B cell (primary cell): ENCODE measurements at regions not wholly inside any gene's neighbourhood (a gene's known extent, or its start where the extent isn't known, plus 50 kb on each side); places are given as distances from the start of the nearest gene placed in this dataset.

ENCODE experiments used
- ATAC-seq: fragments of 200-7000 bp; cut with Tn5 transposase; one replicate; pipeline ENCODE4 v1.10.0; 2021; ENCODE audit warnings: low read depth, mild to moderate bottlenecking, moderate number of reproducible peaks, moderate library complexity
- CTCF ChIA-PET: fragments of 350-600 bp; sonication (Branson Sonifier 250); formaldehyde crosslinking; loops from one replicate; lab custom pipeline; 2021; ENCODE audit warnings: antibody characterized with exemption, inconsistent platforms; lab: Charles Lee
- POLR2A ChIA-PET: fragments of 350-600 bp; sonication (Branson Sonifier 250); formaldehyde crosslinking; loops from one replicate; lab custom pipeline; 2021; ENCODE audit warnings: antibody characterized with exemption; lab: Charles Lee
- DNase-seq: peaks from one replicate; pipeline ENCODE4 v3.0.0; 2013
- H2AFZ ChIP-seq: 2 replicates; pipeline ENCODE4 v1.6.1; 2012; ENCODE audit warnings: mild to moderate bottlenecking, low read depth, low read length; ENCODE audit not compliant: insufficient read depth, poor library complexity, severe bottlenecking
- H3K27ac ChIP-seq, 2 donors: 1 replicate in 1 of 2; 2 replicates in 1 of 2; pipeline ENCODE4 v1.5.1; 2012 to 2013; ENCODE audit warnings: low read length in 2 of 2, mild to moderate bottlenecking in 2 of 2, moderate library complexity in 1 of 2
- H3K27me3 ChIP-seq, 4 experiments: fragments of 200-600 bp in 1 of 4; sonication (generic) in 1 of 4; replicated peaks in 1 of 4; 1 replicate in 2 of 4; 2 replicates in 2 of 4; pipeline versions ENCODE4 v1.6.1 to v1.7.0; 2013 to 2016; ENCODE audit warnings: low read length in 3 of 4, mild to moderate bottlenecking in 2 of 4, mixed read lengths in 1 of 4, moderate library complexity in 1 of 4; ENCODE audit not compliant: insufficient read depth in 4 of 4, control insufficient read depth in 3 of 4; ENCODE audit errors: control extremely low read depth in 1 of 4
- H3K36me3 ChIP-seq, 2 experiments: replicated peaks in 1 of 2; 1 replicate in 1 of 2; 2 replicates in 1 of 2; pipeline versions ENCODE4 v1.6.1 to v1.7.1; 2013; ENCODE audit warnings: low read length in 1 of 2; ENCODE audit not compliant: insufficient read depth in 2 of 2, control insufficient read depth in 1 of 2; ENCODE audit errors: control extremely low read depth in 1 of 2, extremely low read depth in 1 of 2
- H3K4me1 ChIP-seq, 2 donors: fragments of 200-600 bp in 1 of 2; sonication (generic) in 1 of 2; 1 replicate in 1 of 2; 2 replicates in 1 of 2; pipeline versions ENCODE4 v1.5.1 to v1.6.1; 2013 to 2017; ENCODE audit warnings: low read length in 2 of 2; ENCODE audit not compliant: control insufficient read depth in 2 of 2, insufficient read depth in 2 of 2
- H3K4me2 ChIP-seq: replicated peaks from 2 replicates; pipeline ENCODE3; 2012; ENCODE audit warnings: mild to moderate bottlenecking, low read depth, low read length; ENCODE audit not compliant: poor library complexity, severe bottlenecking
- H3K4me3 ChIP-seq, 5 experiments: fragments of 200-600 bp in 1 of 5; sonication (generic) in 1 of 5; 1 replicate in 3 of 5; 2 replicates in 2 of 5; pipeline versions ENCODE4 v1.5.1 to v1.7.0; 2011 to 2016; ENCODE audit warnings: low read length in 4 of 5, mild to moderate bottlenecking in 4 of 5, low read depth in 2 of 5, control low read depth in 1 of 5, moderate library complexity in 1 of 5; ENCODE audit not compliant: insufficient read depth in 1 of 5; ENCODE audit errors: control extremely low read depth in 1 of 5, extremely low read depth in 1 of 5
- H3K79me2 ChIP-seq: fragments of 200-600 bp; sonication (generic); one replicate; pipeline ENCODE4 v1.6.0; 2016; ENCODE audit warnings: low read length; ENCODE audit not compliant: control insufficient read depth, insufficient read depth
- H3K9ac ChIP-seq: fragments of 200-600 bp; sonication (generic); 2 replicates; pipeline ENCODE4 v1.6.1; 2017; ENCODE audit warnings: mild to moderate bottlenecking, low read length, moderate library complexity
- H3K9me3 ChIP-seq, 3 donors: one replicate each; pipeline versions ENCODE4 v1.6.1 to v1.7.1; 2013; ENCODE audit warnings: low read length in 2 of 3; ENCODE audit not compliant: control insufficient read depth in 2 of 3, insufficient read depth in 1 of 3; ENCODE audit errors: control extremely low read depth in 1 of 3
- H4K20me1 ChIP-seq: 2 replicates; pipeline ENCODE4 v1.6.0; 2012; ENCODE audit warnings: mild to moderate bottlenecking, low read length; ENCODE audit not compliant: insufficient read depth, control insufficient read depth, poor library complexity, severe bottlenecking
- H3K27ac Mint-ChIP-seq: one replicate; pipeline ENCODE4 v1.8.0; 2021; ENCODE audit warnings: mixed read lengths
- H3K27me3 Mint-ChIP-seq: one replicate; pipeline ENCODE4 v1.8.0; 2021; ENCODE audit warnings: mixed read lengths
- H3K4me1 Mint-ChIP-seq: one replicate; pipeline ENCODE4 v1.8.0; 2021; ENCODE audit warnings: mixed read lengths
- H3K4me3 Mint-ChIP-seq: one replicate; pipeline ENCODE4 v1.8.0; 2021; ENCODE audit warnings: mixed read lengths
- H3K9me3 Mint-ChIP-seq: one replicate; pipeline ENCODE4 v1.8.0; 2022; ENCODE audit warnings: mixed read lengths; ENCODE audit not compliant: insufficient read depth
- CTCF ChIP-seq: fragments of 200-600 bp; IDR thresholded peaks from one replicate; pipeline ENCODE4 v1.8.0; 2022; ENCODE audit warnings: antibody characterized with exemption, mild to moderate bottlenecking
- EZH2 ChIP-seq: IDR thresholded peaks from 2 replicates; pipeline ENCODE4 v1.6.1; 2012; ENCODE audit warnings: borderline replicate concordance, low read depth, mild to moderate bottlenecking, moderate library complexity, low read length; ENCODE audit not compliant: insufficient read depth, poor library complexity, severe bottlenecking
- WGBS: methylation state at CpG from one replicate; pipeline ENCODE4 v1.1.5; 2013; ENCODE audit warnings: missing lambda C conversion rate; ENCODE audit not compliant: insufficient coverage; 5-methylcytosine and 5-hydroxymethylcytosine counted together
- intact Hi-C: fragments of 100-400 bp; cut with micrococcal nuclease; formaldehyde crosslinking; loops from one replicate; pipeline ENCODE4 v1.10.0; 2022

DNA sequence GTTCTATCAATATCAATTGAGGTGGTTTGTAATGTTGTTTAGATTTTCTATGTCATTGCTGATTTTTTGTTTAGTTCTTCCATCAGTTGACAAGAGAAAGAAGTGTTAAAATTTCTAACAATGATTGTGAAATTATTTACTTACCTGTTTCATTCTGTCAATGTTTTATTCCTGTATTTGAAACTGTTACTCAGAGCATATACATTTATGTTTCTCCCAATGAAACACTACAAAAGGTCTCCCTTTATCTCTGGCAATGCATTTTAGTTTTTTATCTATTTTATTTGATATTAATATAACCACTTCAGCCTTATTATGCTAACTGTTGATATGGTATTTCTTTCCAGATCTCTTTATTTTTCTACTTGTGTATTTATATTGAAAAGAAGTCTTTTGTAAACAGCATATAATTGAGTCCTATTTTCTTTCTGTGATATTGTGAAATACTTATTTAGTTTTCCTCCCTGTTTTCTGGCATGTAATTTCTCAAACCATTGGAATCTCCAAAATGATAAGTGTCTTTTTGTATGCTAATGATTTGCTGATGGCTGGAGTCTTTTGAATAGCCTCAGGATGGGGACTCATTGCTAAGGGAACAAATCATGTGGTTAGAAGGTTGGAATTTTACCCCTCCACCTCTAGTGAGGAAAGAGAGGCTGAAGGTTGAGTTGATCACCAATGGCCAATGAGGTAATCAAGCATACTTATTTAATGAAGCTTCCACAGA lies 122.0 kb downstream of the ADSS2 start:
- Mint-ChIP-seq H3K9me3 (peaks cover 2% of the 10 kb centered on the region), H3K4me3 (no peak overlapping the region), H3K27me3 (peaks cover 17% of the 10 kb centered on the region), H3K27ac (no peak overlapping the region), H3K4me1 (peaks cover 11% of the 10 kb centered on the region)
- H3K9me3 ChIP-seq = peaks cover 0 to 2% (median 2%) of the 10 kb centered on the region in 3 donors
- TF ChIP-seq CTCF = no peak
- TF ChIP-seq EZH2 = no peak
- intact Hi-C loops = no loop called here
- POLR2A ChIA-PET = no interaction called here
- ATAC-seq (no peak), DNase-seq (no peak)
- H3K4me3 ChIP-seq = no peak overlapping the region
- no peaks in the 10 kb centered on the region for H3K36me3 ChIP-seq
- H3K79me2 ChIP-seq = peaks cover 2% of the 10 kb centered on the region
- H3K27ac ChIP-seq = no peak overlapping the region
- no peak overlapping the region for H3K4me2 ChIP-seq
- peaks cover 5 to 6% of the 10 kb centered on the region in 2 donors for H3K4me1 ChIP-seq
- H4K20me1 ChIP-seq = no peaks in the 10 kb centered on the region
- CTCF ChIA-PET = no interaction called here
- H3K9ac ChIP-seq = no peak overlapping the region
- H2AFZ ChIP-seq = no peak overlapping the region
- H3K27me3 ChIP-seq = no peaks in the 10 kb centered on the region

DNA sequence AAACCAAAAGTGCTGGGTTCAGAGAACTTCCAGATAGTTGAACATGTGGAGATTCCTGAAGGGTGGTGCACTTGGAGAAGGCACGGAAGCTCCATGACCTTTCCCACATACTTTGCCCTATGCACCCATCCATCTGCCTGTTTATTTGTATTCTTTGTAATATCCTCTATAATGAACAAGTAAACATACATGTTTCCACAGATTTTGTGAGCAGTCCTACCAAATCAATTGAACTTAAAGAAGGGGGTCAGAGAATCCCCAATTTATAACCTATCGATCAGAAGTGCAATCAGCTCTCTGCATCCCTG lies 121.4 kb downstream of the ADSS2 start:
- Histone ChIP-seq H2AFZ (no peak overlapping the region), H3K27me3 (no peaks in the 10 kb centered on the region), H3K36me3 (no peaks in the 10 kb centered on the region), H3K79me2 (no peaks in the 10 kb centered on the region), H3K9me3 (peaks cover 0 to 2% (median 2%) of the 10 kb centered on the region in 3 donors), H3K4me2 (no peak overlapping the region), H3K9ac (no peak overlapping the region), H4K20me1 (no peaks in the 10 kb centered on the region), H3K27ac (no peak overlapping the region), H3K4me1 (peaks cover 0 to 3% of the 10 kb centered on the region in 2 donors), H3K4me3 (no peak overlapping the region)
- peaks cover 7% of the 10 kb centered on the region for H3K4me1 Mint-ChIP-seq
- no CpG with 5 or more reads among the region's 2 CpGs for WGBS
- H3K27me3 Mint-ChIP-seq = peaks cover 19% of the 10 kb centered on the region
- H3K27ac Mint-ChIP-seq = no peak overlapping the region
- DNase-seq = no peak
- no peak for TF ChIP-seq CTCF
- no peak for TF ChIP-seq EZH2
- ChIA-PET CTCF (no interaction called here), POLR2A (no interaction called here)
- peaks cover 2% of the 10 kb centered on the region for H3K9me3 Mint-ChIP-seq
- no peak for ATAC-seq
- intact Hi-C loops = no loop called here
- no peak overlapping the region for H3K4me3 Mint-ChIP-seq
